IMR-90 (cell line): ENCODE measurements at regions not wholly inside any gene's neighbourhood (a gene's known extent, or its start where the extent isn't known, plus 50 kb on each side); places are given as distances from the start of the nearest gene placed in this dataset.

Experiments
- ATAC-seq: fragments of 200-7000 bp; cut with Tn5 transposase; 2 replicates; pipeline ENCODE4 v1.9.1; 2020; ENCODE audit warnings: low read depth, mild to moderate bottlenecking, moderate library complexity
- BruUV-seq: library from RNA; stranded (reverse); fragments of 400-500 nt; replicated peaks from 2 replicates; lab custom pipeline; 2021; lab: Mats Ljungman, UMichigan
- CTCF ChIA-PET: fragments of 300-600 bp; formaldehyde crosslinking; extraction: SDS; loops from one replicate; lab custom pipeline; 2021; ENCODE audit warnings: antibody characterized with exemption; lab: Yijun Ruan, JAX
- POLR2A ChIA-PET: fragments of 300-600 bp; sonication (Branson Sonifier 250); formaldehyde crosslinking; loops from one replicate; lab custom pipeline; 2022; ENCODE audit warnings: antibody characterized with exemption; ENCODE audit not compliant: unreplicated experiment; lab: Charles Lee
- DNase-seq: peaks from one replicate; pipeline ENCODE4 v3.0.0; 2013
- H2AFZ ChIP-seq: replicated peaks from 2 replicates; pipeline ENCODE3; 2013; ENCODE audit warnings: low read length, mild to moderate bottlenecking; ENCODE audit not compliant: poor library complexity
- H2AK5ac ChIP-seq: 2 replicates; pipeline ENCODE4 v1.6.1; 2013; ENCODE audit warnings: low read depth, low read length, inconsistent platforms
- H2AK9ac ChIP-seq: replicated peaks from 2 replicates; pipeline ENCODE3; 2013; ENCODE audit warnings: mild to moderate bottlenecking, low read depth, low read length, moderate library complexity; ENCODE audit not compliant: poor library complexity
- H2BK120ac ChIP-seq: 2 replicates; pipeline ENCODE4 v1.6.1; 2013; ENCODE audit warnings: low read depth, low read length, inconsistent platforms
- H2BK15ac ChIP-seq: 3 replicates; pipeline ENCODE4 v1.6.1; 2013; ENCODE audit warnings: low read depth, low read length, inconsistent platforms
- H2BK20ac ChIP-seq: 2 replicates; pipeline ENCODE4 v1.6.1; 2013; ENCODE audit warnings: low read depth, mild to moderate bottlenecking, inconsistent platforms, low read length, moderate library complexity
- H2BK5ac ChIP-seq: 2 replicates; pipeline ENCODE4 v1.6.1; 2013; ENCODE audit warnings: mild to moderate bottlenecking, low read depth, low read length, inconsistent platforms; ENCODE audit not compliant: poor library complexity, severe bottlenecking
- H3K14ac ChIP-seq: replicated peaks from 2 replicates; pipeline ENCODE4 v1.6.1; 2013; ENCODE audit warnings: low read depth, low read length, inconsistent platforms
- H3K18ac ChIP-seq: 2 replicates; pipeline ENCODE4 v1.6.1; 2013; ENCODE audit warnings: low read depth, low read length, control low read depth
- H3K23ac ChIP-seq: 2 replicates; pipeline ENCODE4 v1.6.1; 2013; ENCODE audit warnings: low read depth, low read length, inconsistent platforms
- H3K27ac ChIP-seq: 2 replicates; pipeline ENCODE4 v1.5.1; 2013; ENCODE audit warnings: mild to moderate bottlenecking, control low read depth, low read length; ENCODE audit not compliant: insufficient read depth
- H3K27me3 ChIP-seq: 2 replicates; pipeline ENCODE4 v1.6.1; 2013; ENCODE audit warnings: low read length; ENCODE audit not compliant: control insufficient read depth, insufficient read depth
- H3K36me3 ChIP-seq: 2 replicates; pipeline ENCODE4 v1.6.1; 2013; ENCODE audit warnings: low read length, mixed read lengths; ENCODE audit not compliant: control insufficient read depth, insufficient read depth
- H3K4ac ChIP-seq: 2 replicates; pipeline ENCODE4 v1.6.1; 2013; ENCODE audit warnings: low read depth, low read length, inconsistent platforms
- H3K4me1 ChIP-seq: 2 replicates; pipeline ENCODE4 v1.6.1; 2013; ENCODE audit warnings: low read length, mixed read lengths; ENCODE audit not compliant: control insufficient read depth, insufficient read depth
- H3K4me2 ChIP-seq: 2 replicates; pipeline ENCODE4 v1.6.1; 2013; ENCODE audit warnings: low read depth, mild to moderate bottlenecking, control low read depth, low read length, moderate library complexity
- H3K4me3 ChIP-seq: 2 replicates; pipeline ENCODE4 v1.5.1; 2013; ENCODE audit warnings: low read depth, mild to moderate bottlenecking, control low read depth, low read length, moderate library complexity; ENCODE audit not compliant: insufficient read depth
- H3K56ac ChIP-seq: 2 replicates; pipeline ENCODE4 v1.6.1; 2013; ENCODE audit warnings: low read length, inconsistent platforms; ENCODE audit not compliant: insufficient read depth; ENCODE audit errors: extremely low read depth
- H3K79me1 ChIP-seq, 2 experiments: 2 replicates each; pipeline ENCODE4 v1.6.1; 2013; ENCODE audit warnings: low read length in 2 of 2, inconsistent platforms in 1 of 2, low read depth in 1 of 2
- H3K9ac ChIP-seq: 2 replicates; pipeline ENCODE4 v1.6.1; 2013; ENCODE audit warnings: low read depth, low read length, control low read depth
- H3K9me1 ChIP-seq: 2 replicates; pipeline ENCODE4 v1.6.1; 2013; ENCODE audit warnings: low read length, inconsistent platforms; ENCODE audit not compliant: insufficient read depth
- H3K9me3 ChIP-seq: 2 replicates; pipeline ENCODE4 v1.6.1; 2013; ENCODE audit warnings: low read length; ENCODE audit not compliant: control insufficient read depth, insufficient read depth
- H4K20me1 ChIP-seq: 2 replicates; pipeline ENCODE4 v1.6.1; 2013; ENCODE audit warnings: low read length, inconsistent platforms; ENCODE audit not compliant: insufficient read depth
- H4K5ac ChIP-seq: 2 replicates; pipeline ENCODE4 v1.6.1; 2013; ENCODE audit warnings: mild to moderate bottlenecking, low read depth, low read length, control low read depth
- H4K8ac ChIP-seq, 2 experiments: 2 replicates each; pipeline ENCODE4 v1.6.1; 2013; ENCODE audit warnings: low read depth in 2 of 2, low read length in 2 of 2, control low read depth in 1 of 2, inconsistent platforms in 1 of 2
- H4K91ac ChIP-seq: 2 replicates; pipeline ENCODE4 v1.6.1; 2013; ENCODE audit warnings: low read depth, low read length, inconsistent platforms; ENCODE audit not compliant: insufficient read depth
- CHD1 ChIP-seq: IDR thresholded peaks from 2 replicates; pipeline ENCODE4 v1.6.1; 2012; ENCODE audit warnings: low read depth, low read length, improper control_type of control experiment
- MXI1 ChIP-seq: IDR thresholded peaks from 2 replicates; pipeline ENCODE4 v1.6.1; 2012; ENCODE audit warnings: low read depth, mild to moderate bottlenecking, low read length, moderate library complexity, borderline replicate concordance
- NFE2L2 ChIP-seq: fragments of 150-350 bp; IDR thresholded peaks from 2 replicates; pipeline ENCODE4 v1.6.1; 2016; ENCODE audit warnings: low read depth, mild to moderate bottlenecking, low read length
- RFX5 ChIP-seq: IDR thresholded peaks from 2 replicates; pipeline ENCODE4 v1.8.0; 2012; ENCODE audit warnings: low read depth, mild to moderate bottlenecking, low read length, moderate library complexity
- WGBS, 2 experiments: methylation state at CpG; one replicate each; pipeline versions ENCODE4 v1.1.5 to v1.1.7; 2013; ENCODE audit warnings: missing lambda C conversion rate in 2 of 2; ENCODE audit not compliant: insufficient read length in 1 of 2; ENCODE audit errors: extremely low coverage in 2 of 2; 5-methylcytosine and 5-hydroxymethylcytosine counted together
- dilution Hi-C: fragments of 300-500 bp; cut with HindIII; formaldehyde crosslinking; loops from one replicate; pipeline ENCODE4 v1.14.3; 2018; ENCODE audit warnings: low sequenced_read_pairs; ENCODE audit not compliant: unreplicated experiment
- in situ Hi-C: fragments of 300-500 bp; cut with MboI; formaldehyde crosslinking; loops from 3 replicates; pipeline ENCODE4 v1.14.3; 2019; ENCODE audit warnings: low sequenced_read_pairs, inconsistent platforms, mixed read lengths
- intact Hi-C: fragments of 100-400 bp; cut with micrococcal nuclease; formaldehyde crosslinking; loops from 2 replicates; pipeline ENCODE4 v1.10.0; 2022

- ChIA-PET POLR2A (no interaction called here), CTCF (no interaction called here)
- dilution Hi-C loops (no loop called here), intact Hi-C loops (no loop called here), in situ Hi-C loops (no loop called here)
- no peaks in the 10 kb centered on the region for H3K9me1 ChIP-seq
- no peak overlapping the region for H4K91ac ChIP-seq
- no peak overlapping the region for H3K9ac ChIP-seq
- ATAC-seq (no peak), DNase-seq (no peak)
- H2BK20ac ChIP-seq = no peak overlapping the region
- H3K4me1 ChIP-seq = no peaks in the 10 kb centered on the region
- H3K36me3 ChIP-seq = no peaks in the 10 kb centered on the region
- no peak overlapping the region for H3K14ac ChIP-seq
- peaks cover 47% of the 10 kb centered on the region for H3K27me3 ChIP-seq
- no peak overlapping the region for H3K4me3 ChIP-seq
- H3K9me3 ChIP-seq = no peaks in the 10 kb centered on the region
- H2BK120ac ChIP-seq = no peak overlapping the region
- H2AFZ ChIP-seq = no peak overlapping the region
- BruUV-seq = no TSS peak
- H3K4ac ChIP-seq = no peak overlapping the region
- H4K5ac ChIP-seq = no peak overlapping the region
- no peak overlapping the region for H2BK5ac ChIP-seq
- H3K56ac ChIP-seq = no peak overlapping the region
- no peak overlapping the region for H2AK9ac ChIP-seq
- no peak overlapping the region for H2AK5ac ChIP-seq
- H3K27ac ChIP-seq = no peak overlapping the region
- no peak overlapping the region for H3K4me2 ChIP-seq
- TF ChIP-seq NFE2L2 (no peak), MXI1 (no peak), RFX5 (no peak), CHD1 (no peak)
- H3K23ac ChIP-seq = no peak overlapping the region
- WGBS, 2 experiments = no CpG with 5 or more reads among the region's 3 CpGs
- no peak overlapping the region for H4K8ac ChIP-seq
- no peaks in the 10 kb centered on the region for H4K20me1 ChIP-seq
- H3K18ac ChIP-seq = no peak overlapping the region
- no peaks in the 10 kb centered on the region for H3K79me1 ChIP-seq
- no peak overlapping the region for H2BK15ac ChIP-seq
These were observed 150.7 kb upstream of the MLN start for GRCh38 chr6:33954453-33954852.
